ENCODE measurements at regions not wholly inside any gene's neighbourhood (a gene's known extent, or its start where the extent isn't known, plus 50 kb on each side); places are given as distances from the start of the nearest gene placed in this dataset.

DNA sequence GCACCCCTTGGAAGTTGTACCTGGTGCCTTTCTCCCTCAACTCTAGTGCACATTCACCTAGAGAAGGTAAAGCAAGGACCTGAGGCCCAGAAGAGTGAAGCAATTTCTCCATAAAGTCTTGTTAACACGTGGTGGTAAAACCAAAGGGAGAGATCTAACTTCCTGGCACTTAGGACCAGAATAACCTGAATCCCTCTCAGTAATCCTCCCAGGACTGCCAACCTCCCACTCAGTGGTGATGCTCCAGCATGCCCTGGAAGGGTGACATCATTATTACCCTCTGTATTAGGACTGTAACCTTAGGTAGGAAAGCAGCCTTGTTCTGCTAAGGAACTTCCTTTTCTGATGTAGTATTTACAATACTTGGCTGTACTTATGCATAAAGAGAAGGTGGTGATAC, 330.6 kb upstream of the MARCKS start:
- CTCF ChIA-PET: no interaction called here

DNA sequence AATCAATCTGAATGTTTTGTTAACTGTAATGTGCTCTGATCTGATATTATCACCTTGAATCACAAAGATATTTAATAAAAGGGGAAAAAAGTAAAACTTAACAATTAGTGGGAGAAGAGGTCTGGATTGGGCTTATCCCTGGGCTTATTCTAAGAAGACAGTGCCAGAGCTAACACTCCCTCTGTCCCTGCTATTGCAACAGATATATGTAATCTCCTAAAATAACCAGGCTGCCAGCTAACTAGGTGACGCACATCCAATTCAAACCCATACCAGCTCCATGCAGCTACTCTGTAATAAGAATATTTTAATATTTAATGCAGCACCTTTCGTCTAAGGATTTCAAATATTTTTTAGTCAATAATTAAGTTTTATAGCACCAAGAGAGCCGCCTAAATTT, 330.1 kb upstream of the MARCKS start:
- CTCF ChIA-PET: no interaction called here
- TF ChIP-seq, protein P1, sequence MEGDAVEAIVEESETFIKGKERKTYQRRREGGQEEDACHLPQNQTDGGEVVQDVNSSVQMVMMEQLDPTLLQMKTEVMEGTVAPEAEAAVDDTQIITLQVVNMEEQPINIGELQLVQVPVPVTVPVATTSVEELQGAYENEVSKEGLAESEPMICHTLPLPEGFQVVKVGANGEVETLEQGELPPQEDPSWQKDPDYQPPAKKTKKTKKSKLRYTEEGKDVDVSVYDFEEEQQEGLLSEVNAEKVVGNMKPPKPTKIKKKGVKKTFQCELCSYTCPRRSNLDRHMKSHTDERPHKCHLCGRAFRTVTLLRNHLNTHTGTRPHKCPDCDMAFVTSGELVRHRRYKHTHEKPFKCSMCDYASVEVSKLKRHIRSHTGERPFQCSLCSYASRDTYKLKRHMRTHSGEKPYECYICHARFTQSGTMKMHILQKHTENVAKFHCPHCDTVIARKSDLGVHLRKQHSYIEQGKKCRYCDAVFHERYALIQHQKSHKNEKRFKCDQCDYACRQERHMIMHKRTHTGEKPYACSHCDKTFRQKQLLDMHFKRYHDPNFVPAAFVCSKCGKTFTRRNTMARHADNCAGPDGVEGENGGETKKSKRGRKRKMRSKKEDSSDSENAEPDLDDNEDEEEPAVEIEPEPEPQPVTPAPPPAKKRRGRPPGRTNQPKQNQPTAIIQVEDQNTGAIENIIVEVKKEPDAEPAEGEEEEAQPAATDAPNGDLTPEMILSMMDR (IDR thresholded peaks at IDR 0.05; ENCODE audit: insufficient read depth, low read length, missing control alignments): no peak
- POLR2A ChIA-PET: no interaction called here
- H3K4me3 ChIP-seq (ENCODE audit: low read depth, low read length): no peak overlapping the region
- DNase-seq (ENCODE audit: low read depth, low spot score): no peak

More for the DNA sequence above, 330.6 kb upstream of the MARCKS start:
- no peak overlapping the region for H3K4me3 ChIP-seq (ENCODE audit: low read depth, low read length)
- POLR2A ChIA-PET: no interaction called here
- TF ChIP-seq, protein P1 (IDR thresholded peaks at IDR 0.05; ENCODE audit: insufficient read depth, low read length, missing control alignments): no peak
- DNase-seq (ENCODE audit: low read depth, low spot score): no peak

DNA sequence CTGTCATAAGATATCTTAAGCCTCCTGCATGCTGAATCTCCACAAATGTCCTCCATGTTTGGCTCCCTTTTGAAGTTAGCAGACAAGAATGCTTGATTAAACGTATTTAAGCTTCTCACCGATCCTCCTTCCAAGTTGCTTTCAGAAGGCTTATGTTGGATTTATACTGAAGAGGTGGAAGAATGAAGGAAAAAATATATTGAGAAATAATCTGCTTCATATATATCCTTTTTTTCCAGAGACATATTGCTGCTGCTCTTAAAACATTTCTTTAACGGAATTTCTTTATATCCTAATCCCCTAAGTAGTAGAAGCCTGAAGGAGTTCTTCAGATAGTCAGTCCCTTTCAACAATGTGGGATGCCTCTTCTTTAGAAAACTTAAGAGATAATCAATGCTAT, 329.0 kb upstream of the MARCKS start:
- TF ChIP-seq, protein P1 (IDR thresholded peaks at IDR 0.05; ENCODE audit: insufficient read depth, low read length, missing control alignments): no peak
- CTCF ChIA-PET: no interaction called here
- no peak overlapping the region for H3K4me3 ChIP-seq (ENCODE audit: low read depth, low read length)
- POLR2A ChIA-PET: no interaction called here
- DNase-seq (ENCODE audit: low read depth, low spot score): no peak

- POLR2A ChIA-PET: no interaction called here
- no peak for DNase-seq (ENCODE audit: low read depth, low spot score)
- H3K4me3 ChIP-seq (ENCODE audit: low read depth, low read length): no peak overlapping the region
- TF ChIP-seq, protein P1 (IDR thresholded peaks at IDR 0.05; ENCODE audit: insufficient read depth, low read length, missing control alignments): no peak
- CTCF ChIA-PET: interaction anchor here (0.9 kb wide), 1 partner anchor 8 kb away, joined by 4 read pairs; no protein-coding TSS in a partner anchor
These were observed 327.9 kb upstream of the MARCKS start for GRCh38 chr6:113529196-113529595.

GRCh38 chr6:113529879-113530278, 327.3 kb upstream of the MARCKS start:
- TF ChIP-seq, protein P1 (IDR thresholded peaks at IDR 0.05; ENCODE audit: insufficient read depth, low read length, missing control alignments): no peak
- no peak for DNase-seq (ENCODE audit: low read depth, low spot score)
- ChIA-PET POLR2A (no interaction called here), CTCF (interaction anchor here (0.8 to 0.9 kb wide), 2 partner anchors 9 to 1736 kb away, joined by 3 to 4 read pairs; no protein-coding TSS in a partner anchor)
- no peak overlapping the region for H3K4me3 ChIP-seq (ENCODE audit: low read depth, low read length)

DNA sequence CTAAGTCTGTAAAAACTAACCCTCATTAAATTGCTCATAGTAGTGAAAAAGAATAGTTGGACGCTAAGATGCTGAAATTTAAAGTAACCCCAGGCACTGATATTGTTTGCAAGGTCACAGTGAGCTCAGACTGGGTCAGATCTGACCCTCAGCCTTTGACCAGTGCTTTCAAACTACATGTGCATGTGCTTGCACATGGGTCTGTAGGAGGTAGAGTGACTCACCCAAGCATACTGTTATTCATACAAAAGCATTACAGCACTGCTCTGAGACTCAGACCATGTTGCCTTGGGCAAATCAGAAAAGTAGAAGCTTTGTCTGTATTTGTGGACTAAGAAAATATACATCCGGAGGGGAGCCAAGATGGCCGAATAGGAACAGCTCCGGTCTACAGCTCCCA, 326.4 kb upstream of the MARCKS start:
- ChIA-PET POLR2A (no interaction called here), CTCF (interaction anchor here (0.8 kb wide), 1 partner anchor 1737 kb away, joined by 3 read pairs; no protein-coding TSS in a partner anchor)
- H3K4me3 ChIP-seq (ENCODE audit: low read depth, low read length): no peak overlapping the region
- DNase-seq (ENCODE audit: low read depth, low spot score): peak; percentile 36
- TF ChIP-seq, protein P1 (IDR thresholded peaks at IDR 0.05; ENCODE audit: insufficient read depth, low read length, missing control alignments): no peak
